Endothelial cell of umbilical vein (primary cell): ENCODE measurements at regions not wholly inside any gene's neighbourhood (a gene's known extent, or its start where the extent isn't known, plus 50 kb on each side); places are given as distances from the start of the nearest gene placed in this dataset.

Experiments used
- BruUV-seq: library from RNA; stranded (reverse); fragments of 400-500 nt; replicated peaks from 2 replicates; lab custom pipeline; 2021; lab: Mats Ljungman, UMichigan
- CTCF ChIA-PET: fragments of 300-600, 350-600 bp; sonication (Branson Sonifier 250); formaldehyde crosslinking; loops from one replicate; lab custom pipeline; 2021; ENCODE audit warnings: antibody characterized with exemption, inconsistent platforms; lab: Charles Lee
- POLR2A ChIA-PET: fragments of 300-600, 350-600 bp; sonication (Branson Sonifier 250); formaldehyde crosslinking; loops from one replicate; lab custom pipeline; 2021; ENCODE audit warnings: antibody characterized with exemption, inconsistent platforms; lab: Charles Lee
- DNase-seq: peaks from one replicate; pipeline ENCODE4 v3.0.0-alpha.2; 2011; ENCODE audit warnings: low read depth, low spot score
- FAIRE-seq: peaks from 2 replicates; lab custom pipeline; 2011; peaks lifted over from hg19 to GRCh38; lab: Jason Lieb, UNC
- H2AFZ ChIP-seq: 2 replicates; pipeline ENCODE4 v1.6.0; 2012; ENCODE audit warnings: low read depth, low read length, control low read depth, inconsistent platforms
- H3K27ac ChIP-seq: 2 replicates; pipeline ENCODE4 v1.5.1; 2011; ENCODE audit warnings: low read depth, mild to moderate bottlenecking, control low read depth, low read length, moderate library complexity; ENCODE audit not compliant: insufficient read depth
- H3K27me3 ChIP-seq, 2 experiments: 2 replicates each; pipeline versions ENCODE4 v1.6.0 to v1.6.1; 2011; ENCODE audit warnings: low read length in 2 of 2, mixed read lengths in 1 of 2; ENCODE audit not compliant: control insufficient read depth in 2 of 2, insufficient read depth in 2 of 2
- H3K36me3 ChIP-seq, 2 experiments: 2 replicates in 1 of 2; 3 replicates in 1 of 2; pipeline ENCODE4 v1.5.1; 2011; ENCODE audit warnings: low read length in 2 of 2, mild to moderate bottlenecking in 1 of 2, moderate library complexity in 1 of 2; ENCODE audit not compliant: control insufficient read depth in 2 of 2, insufficient read depth in 2 of 2; ENCODE audit errors: extremely low read depth in 1 of 2
- H3K4me1 ChIP-seq: 3 replicates; pipeline ENCODE4 v1.5.1; 2011; ENCODE audit warnings: mild to moderate bottlenecking, low read length; ENCODE audit not compliant: control insufficient read depth, insufficient read depth; ENCODE audit errors: extremely low read depth
- H3K4me2 ChIP-seq: 2 replicates; pipeline ENCODE4 v1.6.1; 2011; ENCODE audit warnings: low read length, control low read depth, mixed read lengths; ENCODE audit not compliant: insufficient read depth
- H3K4me3 ChIP-seq, 3 experiments: fragments of 200-600 bp in 1 of 3; sonication (generic), shearing (Covaris generic) in 1 of 3; replicated peaks in 1 of 3; 2 replicates each; pipeline ENCODE4 v1.5.1; 2011 to 2016; ENCODE audit warnings: control low read depth in 3 of 3, low read length in 3 of 3, mild to moderate bottlenecking in 2 of 3, inconsistent platforms in 1 of 3, low read depth in 1 of 3, moderate library complexity in 1 of 3; ENCODE audit not compliant: insufficient read depth in 1 of 3
- H3K79me2 ChIP-seq: 2 replicates; pipeline ENCODE4 v1.6.0; 2012; ENCODE audit warnings: low read length, inconsistent platforms; ENCODE audit not compliant: control insufficient read depth, insufficient read depth
- H3K9ac ChIP-seq: replicated peaks from 2 replicates; pipeline ENCODE3; 2011; ENCODE audit warnings: low read length, control low read depth; ENCODE audit not compliant: insufficient read depth; ENCODE audit errors: extremely low read depth
- H3K9me1 ChIP-seq: replicated peaks from 3 replicates; pipeline ENCODE4 v1.6.0; 2011; ENCODE audit warnings: mild to moderate bottlenecking, low read length; ENCODE audit not compliant: control insufficient read depth, insufficient read depth; ENCODE audit errors: extremely low read depth
- H3K9me3 ChIP-seq: replicated peaks from 2 replicates; pipeline ENCODE4 v1.5.1; 2012; ENCODE audit warnings: low read length, inconsistent platforms; ENCODE audit not compliant: control insufficient read depth, insufficient read depth
- H4K20me1 ChIP-seq: replicated peaks from 2 replicates; pipeline ENCODE3; 2011; ENCODE audit warnings: mild to moderate bottlenecking, low read length; ENCODE audit not compliant: control insufficient read depth, insufficient read depth; ENCODE audit errors: extremely low read depth
- EZH2 ChIP-seq: IDR thresholded peaks from 2 replicates; pipeline ENCODE4 v1.6.1; 2012; ENCODE audit warnings: borderline replicate concordance, low read depth, mild to moderate bottlenecking, moderate library complexity, low read length, inconsistent platforms; ENCODE audit not compliant: severe bottlenecking
- FOS ChIP-seq: IDR thresholded peaks from 2 replicates; pipeline ENCODE4 v1.6.1; 2011; ENCODE audit warnings: mild to moderate bottlenecking, low read length, moderate library complexity, borderline replicate concordance; ENCODE audit not compliant: insufficient read depth
- GATA2 ChIP-seq: IDR thresholded peaks from 2 replicates; pipeline ENCODE4 v1.7.0; 2011; ENCODE audit warnings: low read depth, mild to moderate bottlenecking, moderate library complexity, mixed read lengths, low read length; ENCODE audit not compliant: insufficient read length, insufficient read depth
- JUN ChIP-seq: IDR thresholded peaks from 2 replicates; pipeline ENCODE4 v1.6.1; 2011; ENCODE audit warnings: borderline replicate concordance, low read depth; ENCODE audit not compliant: insufficient read length, insufficient read depth
- MYC ChIP-seq: IDR thresholded peaks from one replicate; pipeline ENCODE4 v1.6.1; 2011; ENCODE audit warnings: mild to moderate bottlenecking, low read depth, low read length
- POLR2A ChIP-seq: IDR thresholded peaks from 2 replicates; pipeline ENCODE4 v1.6.1; 2012; ENCODE audit warnings: low read depth, mild to moderate bottlenecking, control low read depth, low read length
- POLR2AphosphoS5 ChIP-seq: IDR thresholded peaks from 2 replicates; pipeline ENCODE4 v1.6.1; 2012; ENCODE audit warnings: low read depth, mild to moderate bottlenecking, control low read depth, low read length, moderate library complexity; ENCODE audit not compliant: insufficient read depth
- dilution Hi-C: fragments of 300-500 bp; cut with MboI; formaldehyde crosslinking; loops from one replicate; pipeline ENCODE4 v1.15.0; 2019; ENCODE audit warnings: low sequenced_read_pairs; ENCODE audit not compliant: extremely low pct_ligation_motif_present
- intact Hi-C: fragments of 100-400 bp; cut with micrococcal nuclease; formaldehyde crosslinking; loops from one replicate; pipeline ENCODE4 v1.10.0; 2022
- TF ChIP-seq, protein P1 (sequence below): IDR thresholded peaks from 2 replicates; pipeline ENCODE4 v1.6.1; 2011; ENCODE audit not compliant: insufficient read depth, insufficient read length
- TF ChIP-seq, protein P2 (sequence below), 2 donors: IDR thresholded peaks; 1 replicate in 1 of 2; 2 replicates in 1 of 2; pipeline ENCODE4 v1.5.1; 2011; ENCODE audit warnings: low read length in 2 of 2, mild to moderate bottlenecking in 2 of 2, moderate library complexity in 2 of 2, control low read depth in 1 of 2, inconsistent platforms in 1 of 2, low read depth in 1 of 2; ENCODE audit not compliant: insufficient read depth in 1 of 2; ENCODE audit errors: extremely low read depth in 1 of 2

DNA sequence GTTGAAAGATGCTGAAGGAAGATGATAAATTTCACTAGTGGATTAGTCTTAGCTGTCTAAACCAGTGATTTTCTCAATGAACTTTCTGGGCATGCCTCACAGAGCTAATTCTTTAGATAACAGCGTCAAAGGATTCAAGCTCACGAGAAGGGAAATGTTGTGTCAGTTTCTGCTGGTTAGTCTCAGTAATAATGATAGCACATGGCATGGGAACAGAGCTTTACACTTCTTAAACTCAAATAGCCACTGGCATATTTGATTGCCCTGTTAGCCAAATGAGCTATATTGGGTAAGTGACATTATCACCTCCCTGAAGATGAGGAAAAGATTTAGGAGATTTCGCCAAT is 139.3 kb upstream of the NR3C1 start:
- no peak overlapping the region for H2AFZ ChIP-seq
- H3K27me3 ChIP-seq, result no peaks in the 10 kb centered on the region
- no peak overlapping the region for H3K9ac ChIP-seq
- no peaks in the 10 kb centered on the region for H4K20me1 ChIP-seq
- FAIRE-seq (no peak), DNase-seq (no peak)
- CTCF ChIA-PET, result interaction anchor here (0.7 to 1.9 kb wide), 5 partner anchors 10 to 174 kb away, joined by 3 to 4 read pairs (median 4); no protein-coding TSS in a partner anchor
- no TSS peak for BruUV-seq
- no peaks in the 10 kb centered on the region for H3K9me3 ChIP-seq
- H3K4me2 ChIP-seq, result no peak overlapping the region
- no peak overlapping the region for H3K27ac ChIP-seq
- no peaks in the 10 kb centered on the region for H3K36me3 ChIP-seq
- H3K4me3 ChIP-seq, result no peak overlapping the region
- dilution Hi-C loops, result no loop called here
- no peaks in the 10 kb centered on the region for H3K9me1 ChIP-seq
- no peaks in the 10 kb centered on the region for H3K4me1 ChIP-seq
- no peaks in the 10 kb centered on the region for H3K79me2 ChIP-seq
- intact Hi-C loops, result loop anchor here (5.0 kb wide), 1 partner anchor 810 kb away; no protein-coding TSS in a partner anchor
- POLR2A ChIA-PET, result no interaction called here
- no peak for TF ChIP-seq POLR2A
- TF ChIP-seq, protein P1, sequence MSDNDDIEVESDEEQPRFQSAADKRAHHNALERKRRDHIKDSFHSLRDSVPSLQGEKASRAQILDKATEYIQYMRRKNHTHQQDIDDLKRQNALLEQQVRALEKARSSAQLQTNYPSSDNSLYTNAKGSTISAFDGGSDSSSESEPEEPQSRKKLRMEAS, result no peak
- no peak for TF ChIP-seq FOS
- TF ChIP-seq MYC, result no peak
- TF ChIP-seq JUN, result no peak
- TF ChIP-seq, protein P2, sequence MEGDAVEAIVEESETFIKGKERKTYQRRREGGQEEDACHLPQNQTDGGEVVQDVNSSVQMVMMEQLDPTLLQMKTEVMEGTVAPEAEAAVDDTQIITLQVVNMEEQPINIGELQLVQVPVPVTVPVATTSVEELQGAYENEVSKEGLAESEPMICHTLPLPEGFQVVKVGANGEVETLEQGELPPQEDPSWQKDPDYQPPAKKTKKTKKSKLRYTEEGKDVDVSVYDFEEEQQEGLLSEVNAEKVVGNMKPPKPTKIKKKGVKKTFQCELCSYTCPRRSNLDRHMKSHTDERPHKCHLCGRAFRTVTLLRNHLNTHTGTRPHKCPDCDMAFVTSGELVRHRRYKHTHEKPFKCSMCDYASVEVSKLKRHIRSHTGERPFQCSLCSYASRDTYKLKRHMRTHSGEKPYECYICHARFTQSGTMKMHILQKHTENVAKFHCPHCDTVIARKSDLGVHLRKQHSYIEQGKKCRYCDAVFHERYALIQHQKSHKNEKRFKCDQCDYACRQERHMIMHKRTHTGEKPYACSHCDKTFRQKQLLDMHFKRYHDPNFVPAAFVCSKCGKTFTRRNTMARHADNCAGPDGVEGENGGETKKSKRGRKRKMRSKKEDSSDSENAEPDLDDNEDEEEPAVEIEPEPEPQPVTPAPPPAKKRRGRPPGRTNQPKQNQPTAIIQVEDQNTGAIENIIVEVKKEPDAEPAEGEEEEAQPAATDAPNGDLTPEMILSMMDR (IDR thresholded peaks at IDR 0.05; ENCODE audit: extremely low read depth in 1 of 2, insufficient read depth in 1 of 2, low read depth in 1 of 2, low read length in 2 of 2), result no peak
- no peak for TF ChIP-seq POLR2AphosphoS5
- no peak for TF ChIP-seq EZH2
- no peak for TF ChIP-seq GATA2
